ENCODE measurements at regions not wholly inside any gene's neighbourhood (a gene's known extent, or its start where the extent isn't known, plus 50 kb on each side); places are given as distances from the start of the nearest gene placed in this dataset.

GRCh38 chr3:34508732-34509131 is 710.3 kb downstream of the PDCD6IP start:
- TF ChIP-seq POLR2A (IDR thresholded peaks at IDR 0.05; ENCODE audit: low read depth, low read length) (no peak), POLR2AphosphoS5 (IDR thresholded peaks at IDR 0.05; ENCODE audit: low read depth, low read length) (no peak)

Data from GM12892 (cell line).